Activated CD8-positive, alpha-beta memory T cell treated with anti-CD3 and anti-CD28 coated beads, Interleukin-2, amount 50 U/mL, for 4 hours (primary cell): ENCODE measurements at regions not wholly inside any gene's neighbourhood (a gene's known extent, or its start where the extent isn't known, plus 50 kb on each side); places are given as distances from the start of the nearest gene placed in this dataset.

Source experiments
- DNase-seq: peaks from one replicate; pipeline ENCODE4 v3.0.0-alpha.2; 2020

GRCh38 chr18:73780218-73780617, 367.4 kb downstream of the FBXO15 start:
- DNase-seq = no peak

GRCh38 chr18:73778032-73778359, 369.6 kb downstream of the FBXO15 start:
- DNase-seq = no peak

GRCh38 chr18:73777356-73778031, 370.1 kb downstream of the FBXO15 start:
- DNase-seq = no peak

GRCh38 chr18:73774811-73775509, 372.7 kb downstream of the FBXO15 start:
- no peak for DNase-seq

GRCh38 chr18:73768043-73768442, 379.6 kb downstream of the FBXO15 start:
- no peak for DNase-seq

DNA sequence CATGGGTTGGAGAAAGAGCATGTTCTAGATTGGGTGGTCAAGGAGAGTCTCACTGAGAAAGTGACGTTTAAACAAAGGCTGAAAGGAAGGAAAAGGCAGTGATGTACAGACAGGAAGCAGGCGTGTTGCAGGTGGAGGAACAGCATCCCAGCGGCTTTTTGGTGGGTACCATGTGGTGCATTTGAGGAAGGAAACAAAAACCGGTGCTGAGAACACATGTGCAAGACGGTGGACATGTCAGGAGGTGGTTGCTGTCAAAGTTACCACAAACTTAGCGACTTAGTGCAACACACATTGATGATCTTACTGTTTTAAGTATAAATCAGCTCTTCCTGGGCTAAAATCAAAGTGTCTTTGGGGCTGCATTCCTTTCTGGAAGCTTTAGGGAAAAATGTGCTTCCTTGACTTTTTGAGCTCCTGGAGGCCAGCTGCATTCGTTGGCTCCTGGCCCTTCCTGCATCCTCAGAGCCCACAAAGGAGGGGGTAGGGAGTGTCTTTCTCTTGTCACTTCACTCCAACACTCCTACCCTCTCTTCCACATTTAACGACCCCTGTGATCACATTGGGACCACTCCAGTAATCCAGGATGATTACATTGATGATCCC, 380.6 kb downstream of the FBXO15 start:
- no peak for DNase-seq

DNA sequence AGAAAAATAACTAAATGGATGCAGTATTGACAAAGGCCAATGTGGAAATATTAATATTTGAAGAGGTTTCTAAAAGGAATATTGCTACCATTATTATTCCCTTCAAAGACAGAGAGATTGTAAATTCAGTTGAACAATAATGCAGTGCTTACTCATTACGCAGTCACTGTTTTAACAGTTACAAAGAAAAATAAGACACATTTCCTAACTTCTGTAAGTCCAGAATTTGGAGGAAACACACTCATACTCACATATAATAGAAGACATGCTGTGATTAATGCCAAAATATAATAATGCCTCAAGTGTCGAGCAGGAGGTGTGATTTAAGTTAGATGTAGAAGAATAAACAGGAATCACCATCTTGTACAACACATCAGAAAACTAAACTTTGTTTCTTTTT, 389.2 kb downstream of the FBXO15 start:
- DNase-seq = no peak

DNA sequence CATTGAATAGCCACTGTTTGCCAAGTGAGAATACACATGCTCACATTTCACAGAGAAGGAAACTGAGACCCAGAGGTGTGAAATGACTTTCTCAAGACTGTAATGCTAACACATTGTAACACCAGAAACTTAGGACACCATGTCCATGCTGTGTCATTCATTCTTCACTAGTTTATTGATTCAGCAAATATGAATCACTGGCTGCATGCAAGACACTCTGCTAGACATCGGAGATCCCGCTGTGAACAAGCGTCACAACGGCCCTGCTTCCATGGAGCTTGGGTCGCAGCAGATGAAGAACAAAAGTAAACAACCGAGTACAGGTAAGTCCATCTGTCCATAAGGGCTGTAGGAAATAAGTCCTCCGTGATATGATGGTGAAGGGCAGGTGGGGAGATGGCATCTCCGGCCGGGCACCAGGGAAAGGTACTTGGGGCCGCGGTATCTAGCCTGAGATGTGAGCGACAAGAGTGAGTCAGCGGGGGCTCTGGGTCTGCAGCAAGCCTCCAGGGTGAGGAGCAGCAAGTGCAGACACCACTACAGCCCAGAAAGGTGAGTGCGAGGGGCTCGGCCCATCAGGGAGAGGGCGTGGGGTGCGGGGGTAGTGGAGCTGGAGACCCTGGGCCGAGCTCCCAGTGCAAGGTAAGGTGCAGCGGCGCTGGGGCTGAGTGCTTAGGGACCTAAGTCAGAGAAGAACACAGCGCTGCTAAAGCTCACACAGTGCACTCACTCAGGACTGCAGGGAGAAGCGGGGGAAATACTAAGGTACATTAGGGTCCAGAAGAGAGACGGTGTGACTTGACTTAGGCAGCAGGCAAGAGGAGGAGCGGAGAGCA, 391.2 kb downstream of the FBXO15 start:
- DNase-seq = no peak

- no peak for DNase-seq
Measured at GRCh38 chr18:73752965-73753364, 394.7 kb downstream of the FBXO15 start.

DNA sequence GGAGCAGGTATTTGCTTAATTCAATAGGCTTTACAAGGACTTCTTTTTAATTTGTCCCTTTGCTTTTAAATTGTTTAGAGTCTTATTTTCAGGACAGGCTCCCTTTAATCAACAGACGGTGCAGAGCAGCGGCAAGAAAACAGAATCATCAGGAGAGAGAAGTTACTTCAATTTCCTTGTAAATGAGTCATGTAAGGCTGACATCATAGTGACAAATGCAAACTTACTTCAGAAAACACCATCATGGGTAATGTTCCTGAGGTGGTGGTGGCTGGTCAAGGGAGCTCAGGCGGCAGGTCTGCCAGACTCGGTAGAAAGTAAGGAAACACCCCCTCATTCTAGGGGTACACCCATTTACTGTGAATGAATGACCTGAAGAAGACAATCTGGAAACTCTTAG, 395.1 kb downstream of the FBXO15 start:
- DNase-seq = no peak

GRCh38 chr18:73750052-73750451, 397.6 kb downstream of the FBXO15 start:
- no peak for DNase-seq

GRCh38 chr18:73749304-73749703, 398.3 kb downstream of the FBXO15 start:
- no peak for DNase-seq

DNA sequence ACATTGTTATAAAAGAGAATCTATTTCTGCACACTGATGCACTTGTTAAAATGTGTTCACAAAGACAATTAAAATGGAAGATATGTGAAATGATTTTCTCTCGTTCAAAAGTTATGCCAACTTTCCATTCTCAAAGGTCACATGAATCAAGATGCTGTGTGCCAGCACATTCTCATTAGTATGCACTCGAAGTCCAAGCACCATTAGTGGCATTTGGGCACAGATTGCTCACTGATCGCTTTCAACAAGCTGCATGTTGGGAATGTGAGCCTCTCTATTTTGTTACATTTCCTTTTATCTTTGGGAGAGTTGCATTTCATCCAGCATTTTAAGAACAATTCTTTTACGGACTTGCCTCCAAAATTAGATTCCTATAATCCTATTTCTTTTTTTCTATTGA, 398.9 kb downstream of the FBXO15 start:
- DNase-seq = no peak

DNA sequence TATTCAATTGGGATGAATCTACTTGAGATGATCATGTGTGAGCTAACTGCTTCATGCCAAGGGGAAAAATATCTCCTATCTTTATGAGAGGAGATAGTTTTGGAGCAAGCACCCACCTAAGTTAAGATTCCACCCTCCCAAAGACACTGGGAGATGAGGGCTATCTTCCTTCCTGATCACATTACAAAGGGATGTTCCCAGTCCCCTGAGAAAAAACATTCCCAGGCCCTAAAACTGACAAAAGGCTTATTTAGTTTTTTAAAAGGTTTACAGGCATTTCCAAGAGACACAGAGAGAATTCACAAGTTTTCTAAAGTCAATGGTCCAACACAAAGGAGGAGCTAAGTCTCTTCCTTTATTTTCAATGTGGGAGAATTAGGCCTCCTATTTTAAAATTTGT, 401.5 kb downstream of the FBXO15 start:
- no peak for DNase-seq

DNA sequence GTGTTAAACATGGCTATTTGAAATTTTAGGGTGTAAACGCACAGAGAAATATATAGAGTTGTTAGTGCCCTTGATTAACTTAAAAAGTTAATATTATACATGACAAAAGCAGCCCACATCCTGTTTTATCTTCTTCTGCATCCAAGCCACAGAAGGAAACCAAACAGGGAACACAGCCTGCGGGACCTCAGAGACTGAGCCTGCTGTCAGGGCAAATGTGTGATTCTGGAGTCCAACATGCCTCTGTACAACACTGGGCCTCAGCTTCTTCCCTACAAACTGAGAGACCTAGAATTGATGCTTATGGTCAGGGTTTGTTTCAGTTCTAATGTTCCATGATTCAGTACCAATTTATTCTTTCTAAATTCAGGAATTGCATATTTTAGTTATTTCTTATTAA, 404.7 kb downstream of the FBXO15 start:
- DNase-seq = no peak

DNA sequence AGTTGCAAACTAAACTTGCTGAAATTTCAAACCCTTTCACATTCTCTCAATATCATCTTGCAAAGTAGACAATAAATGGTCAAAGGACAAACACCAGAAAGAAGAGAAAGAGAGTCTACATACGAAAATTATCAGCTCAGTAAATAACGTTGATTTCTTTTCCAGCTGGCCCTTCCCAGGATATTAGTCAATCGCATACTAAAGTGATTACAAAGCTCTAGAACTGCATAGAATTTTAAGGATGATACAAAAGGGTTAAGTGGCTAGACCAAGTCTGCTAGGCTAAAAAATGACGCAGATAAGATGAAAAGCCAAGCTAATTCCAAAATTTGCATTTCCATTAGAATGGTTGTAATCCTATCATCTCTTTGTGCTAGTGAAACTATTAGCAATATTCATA, 405.7 kb downstream of the FBXO15 start:
- DNase-seq = no peak

DNA sequence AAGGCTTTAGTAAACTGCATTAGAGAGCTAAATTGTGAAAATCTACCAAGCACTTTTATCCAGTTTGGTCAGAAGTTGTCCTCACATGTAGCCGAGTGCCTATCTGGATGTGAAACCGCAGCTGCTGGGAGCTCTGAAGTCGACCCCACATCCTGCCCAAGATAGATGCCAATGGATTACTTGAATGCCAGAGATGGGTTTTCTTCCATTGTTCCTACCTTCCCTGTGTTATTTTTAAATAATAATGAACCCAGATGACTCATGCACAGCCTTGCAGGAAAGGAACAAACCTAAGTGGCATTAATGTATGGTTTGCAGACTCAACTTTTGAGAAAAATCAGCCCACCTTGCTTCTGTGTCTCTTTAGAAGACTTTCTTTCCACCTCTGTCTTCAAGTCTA, 408.5 kb downstream of the FBXO15 start:
- no peak for DNase-seq

DNA sequence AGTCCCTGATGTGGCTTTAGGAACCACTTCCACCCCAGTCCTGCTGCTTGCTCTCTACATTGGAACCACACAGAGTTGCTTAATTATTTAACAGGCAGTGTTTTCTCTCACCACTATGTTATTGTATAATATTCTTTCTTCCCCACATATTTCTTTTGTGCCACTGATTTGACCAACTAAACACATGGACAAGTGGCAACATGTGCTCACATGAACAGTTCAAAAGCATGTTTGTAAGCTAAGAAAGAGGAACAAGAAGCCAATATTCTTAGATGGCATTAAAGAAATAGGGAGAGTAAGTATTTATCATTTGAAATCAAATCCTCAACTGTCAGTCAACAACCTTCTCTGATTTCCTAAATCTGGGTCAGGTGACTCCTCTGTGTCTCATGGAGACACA, 409.6 kb downstream of the FBXO15 start:
- no peak for DNase-seq

DNA sequence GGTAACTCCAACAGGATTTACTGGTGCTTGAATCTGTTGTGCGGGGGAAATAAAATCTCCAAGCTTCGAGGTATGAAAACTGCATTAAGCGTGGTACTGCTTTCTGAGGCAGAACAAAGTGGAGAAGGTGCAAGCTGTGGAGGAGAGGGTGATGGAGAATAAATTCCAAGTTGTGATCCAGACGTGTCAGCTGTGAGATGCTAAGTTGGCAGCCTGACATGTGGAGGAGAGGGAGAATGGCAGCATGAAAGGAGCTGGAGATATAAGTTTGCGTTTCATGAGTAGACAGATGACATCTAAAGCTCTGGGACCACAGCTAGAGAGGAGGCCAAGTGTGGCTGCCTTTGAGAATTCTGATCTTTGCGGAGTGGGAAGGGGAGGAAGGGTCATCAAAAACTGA, 411.8 kb downstream of the FBXO15 start:
- DNase-seq = no peak

- no peak for DNase-seq
Measured at GRCh38 chr18:73733806-73734314, 413.8 kb downstream of the FBXO15 start.

GRCh38 chr18:73733376-73733775, 414.3 kb downstream of the FBXO15 start:
- DNase-seq = no peak

DNA sequence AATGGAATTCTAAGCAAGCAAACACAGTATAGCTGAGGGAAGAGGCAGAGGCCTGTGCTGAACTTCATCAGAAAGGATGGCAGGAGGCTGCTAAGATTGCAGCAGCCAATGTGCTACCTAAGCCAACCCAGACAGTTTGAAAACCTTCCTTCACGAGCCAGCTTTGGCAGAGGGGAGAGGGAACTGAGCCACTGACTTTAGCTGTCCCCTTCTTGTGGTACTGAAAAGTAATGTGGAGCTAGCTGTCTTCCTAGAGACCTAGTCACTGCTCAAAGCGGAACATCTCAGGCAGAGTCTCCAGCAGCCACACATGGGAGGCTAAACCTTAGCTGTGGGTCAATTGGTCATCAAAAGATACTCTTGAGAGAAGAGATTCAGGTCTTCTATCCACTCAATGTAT, 419.0 kb downstream of the FBXO15 start:
- DNase-seq = no peak

- DNase-seq = no peak
Measured at GRCh38 chr18:73724958-73725357, 422.7 kb downstream of the FBXO15 start.

DNA sequence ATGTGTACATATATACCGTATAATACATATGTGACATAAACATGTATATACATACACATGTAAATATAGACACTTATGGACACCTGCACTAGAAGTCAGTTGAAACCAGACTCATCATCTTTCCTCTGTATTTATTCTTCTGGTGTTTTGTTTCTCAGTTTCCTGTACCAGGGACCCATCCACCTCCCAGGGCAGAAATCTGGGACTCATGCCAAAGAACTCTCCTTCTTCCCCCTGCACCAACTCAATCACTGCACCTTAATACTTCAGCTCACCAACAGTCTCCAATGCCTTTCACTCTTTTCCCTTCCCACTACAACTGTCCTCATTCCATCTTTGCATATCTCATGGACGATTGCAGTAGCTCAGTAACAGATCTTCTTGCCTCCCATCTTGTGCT, 428.0 kb downstream of the FBXO15 start:
- DNase-seq = no peak
